GM13977 (cell line): ENCODE measurements at regions not wholly inside any gene's neighbourhood (a gene's known extent, or its start where the extent isn't known, plus 50 kb on each side); places are given as distances from the start of the nearest gene placed in this dataset.

Experiments used
- DNase-seq: peaks from one replicate; pipeline ENCODE4 v3.0.0; 2012; ENCODE audit warnings: low spot score
- in situ Hi-C: fragments of 300-500 bp; cut with MboI; formaldehyde crosslinking; loops from one replicate; pipeline ENCODE4 v1.12.0; 2022; ENCODE audit warnings: low sequenced_read_pairs, low pct_unique_long_range_greater_than_20kb, mixed read lengths, inconsistent platforms; ENCODE audit not compliant: unreplicated experiment
- TF ChIP-seq, protein P1 (sequence below): IDR thresholded peaks from 2 replicates; pipeline ENCODE4 v1.5.1; 2012; ENCODE audit warnings: mild to moderate bottlenecking, control low read depth; ENCODE audit not compliant: insufficient read depth; ENCODE audit errors: extremely low read depth, missing control alignments

DNA sequence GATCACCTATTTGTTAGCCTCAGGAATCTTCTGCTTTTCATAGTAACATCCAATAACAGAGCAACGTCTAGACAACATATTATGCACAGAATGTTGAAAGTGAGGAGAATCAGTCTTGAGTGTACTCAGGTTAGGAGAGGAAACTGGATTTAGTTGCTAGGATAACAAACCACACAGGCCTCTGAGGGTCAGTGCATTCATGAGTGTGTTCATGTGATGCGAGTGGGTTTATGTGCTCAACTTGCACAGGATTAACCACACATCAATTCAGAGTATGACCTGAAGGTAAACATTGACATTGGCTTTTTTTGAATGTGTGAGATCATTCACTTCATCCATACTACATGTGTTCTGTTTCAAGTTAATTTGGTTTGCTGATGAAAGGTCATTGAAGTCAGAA lies 287.6 kb downstream of the DIPK2A start:
- DNase-seq: no peak
- TF ChIP-seq, protein P1, sequence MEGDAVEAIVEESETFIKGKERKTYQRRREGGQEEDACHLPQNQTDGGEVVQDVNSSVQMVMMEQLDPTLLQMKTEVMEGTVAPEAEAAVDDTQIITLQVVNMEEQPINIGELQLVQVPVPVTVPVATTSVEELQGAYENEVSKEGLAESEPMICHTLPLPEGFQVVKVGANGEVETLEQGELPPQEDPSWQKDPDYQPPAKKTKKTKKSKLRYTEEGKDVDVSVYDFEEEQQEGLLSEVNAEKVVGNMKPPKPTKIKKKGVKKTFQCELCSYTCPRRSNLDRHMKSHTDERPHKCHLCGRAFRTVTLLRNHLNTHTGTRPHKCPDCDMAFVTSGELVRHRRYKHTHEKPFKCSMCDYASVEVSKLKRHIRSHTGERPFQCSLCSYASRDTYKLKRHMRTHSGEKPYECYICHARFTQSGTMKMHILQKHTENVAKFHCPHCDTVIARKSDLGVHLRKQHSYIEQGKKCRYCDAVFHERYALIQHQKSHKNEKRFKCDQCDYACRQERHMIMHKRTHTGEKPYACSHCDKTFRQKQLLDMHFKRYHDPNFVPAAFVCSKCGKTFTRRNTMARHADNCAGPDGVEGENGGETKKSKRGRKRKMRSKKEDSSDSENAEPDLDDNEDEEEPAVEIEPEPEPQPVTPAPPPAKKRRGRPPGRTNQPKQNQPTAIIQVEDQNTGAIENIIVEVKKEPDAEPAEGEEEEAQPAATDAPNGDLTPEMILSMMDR: no peak
- in situ Hi-C loops: no loop called here

DNA sequence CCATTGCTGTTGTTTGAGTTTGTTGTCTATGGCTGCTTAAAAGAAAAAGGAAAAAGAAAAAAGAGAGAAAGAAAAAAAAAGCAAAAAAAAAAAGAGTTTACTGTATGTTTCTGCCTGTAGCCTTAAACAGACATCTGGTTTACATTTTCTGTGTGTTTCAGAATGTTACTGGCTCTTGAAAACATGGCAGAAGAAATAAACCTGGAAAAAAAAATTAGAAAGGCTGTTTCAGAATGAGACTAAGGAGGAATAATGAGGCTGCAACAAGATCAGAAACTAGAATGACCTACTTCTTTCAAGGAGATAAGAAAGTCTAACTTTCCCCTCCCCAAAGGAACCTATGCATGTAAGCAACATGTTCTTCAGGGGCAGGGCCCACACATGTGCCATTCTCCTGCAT lies 292.1 kb downstream of the DIPK2A start:
- no peak for DNase-seq
- in situ Hi-C loops: no loop called here
- TF ChIP-seq, protein P1: no peak

DNA sequence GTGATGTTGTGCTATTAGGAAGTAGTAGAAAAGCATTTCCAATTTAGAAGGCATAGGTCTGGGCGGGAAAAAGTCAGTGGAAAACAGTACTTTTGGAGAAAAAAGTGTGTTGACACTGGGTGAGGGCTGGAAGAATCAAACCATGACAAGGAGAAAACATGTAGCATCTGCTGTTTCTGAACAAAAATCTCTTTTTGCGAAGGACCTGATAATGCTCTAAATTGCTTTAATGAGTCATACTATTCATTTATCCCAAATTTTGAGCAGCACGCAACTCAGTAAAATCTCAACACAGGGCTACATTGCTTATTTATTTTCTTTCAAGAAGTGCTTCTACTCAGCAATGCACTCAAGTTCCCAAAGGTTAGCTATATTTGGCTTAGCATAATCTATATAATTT lies 292.7 kb downstream of the DIPK2A start:
- DNase-seq: no peak
- in situ Hi-C loops: no loop called here
- TF ChIP-seq, protein P1: no peak

- DNase-seq: no peak
- TF ChIP-seq, protein P1: no peak
- in situ Hi-C loops: no loop called here
Measured at GRCh38 chr3:144264794-144265193, 293.2 kb downstream of the DIPK2A start.

- in situ Hi-C loops: no loop called here
- TF ChIP-seq, protein P1: no peak
- DNase-seq: no peak
Measured at GRCh38 chr3:144265542-144266100, 294.0 kb downstream of the DIPK2A start.

GRCh38 chr3:144270100-144270499 lies 298.5 kb downstream of the DIPK2A start:
- DNase-seq: no peak
- in situ Hi-C loops: no loop called here
- TF ChIP-seq, protein P1: no peak

- no peak for DNase-seq
- TF ChIP-seq, protein P1: no peak
- in situ Hi-C loops: no loop called here
Measured at GRCh38 chr3:144272680-144273079, 301.1 kb downstream of the DIPK2A start.
